Spinal cord (tissue), 9 donors: ENCODE measurements at regions not wholly inside any gene's neighbourhood (a gene's known extent, or its start where the extent isn't known, plus 50 kb on each side); places are given as distances from the start of the nearest gene placed in this dataset.
A peak's percentile ranks its signal among the peaks of the same experiment; 100 is the strongest.

Experiments
- DNase-seq, 6 donors: peaks; one replicate each; pipeline versions ENCODE4 v3.0.0 to v3.0.0-alpha.2; 2013 to 2015; ENCODE audit warnings: low spot score in 6 of 6, low read depth in 4 of 6
- H3K27ac ChIP-seq: one replicate; pipeline ENCODE4 v1.5.1; 2013; ENCODE audit warnings: low read depth, low read length, control low read depth
- H3K27me3 ChIP-seq: one replicate; pipeline ENCODE4 v1.6.1; 2013; ENCODE audit warnings: low read length; ENCODE audit not compliant: control insufficient read depth, insufficient read depth
- H3K36me3 ChIP-seq: one replicate; pipeline ENCODE4 v1.6.1; 2013; ENCODE audit warnings: low read length; ENCODE audit not compliant: control insufficient read depth, insufficient read depth
- H3K4me1 ChIP-seq: one replicate; pipeline ENCODE4 v1.6.1; 2013; ENCODE audit warnings: low read length; ENCODE audit not compliant: control insufficient read depth, insufficient read depth
- H3K4me3 ChIP-seq: one replicate; pipeline ENCODE4 v1.5.1; 2013; ENCODE audit warnings: low read depth, low read length, control low read depth
- H3K9me3 ChIP-seq: one replicate; pipeline ENCODE4 v1.6.1; 2013; ENCODE audit warnings: low read length; ENCODE audit not compliant: control insufficient read depth, insufficient read depth
- WGBS: methylation state at CpG from one replicate; pipeline ENCODE4 v1.1.5; 2013; ENCODE audit warnings: missing lambda C conversion rate; ENCODE audit not compliant: insufficient coverage; 5-methylcytosine and 5-hydroxymethylcytosine counted together
- donor health status: healthy.

DNA sequence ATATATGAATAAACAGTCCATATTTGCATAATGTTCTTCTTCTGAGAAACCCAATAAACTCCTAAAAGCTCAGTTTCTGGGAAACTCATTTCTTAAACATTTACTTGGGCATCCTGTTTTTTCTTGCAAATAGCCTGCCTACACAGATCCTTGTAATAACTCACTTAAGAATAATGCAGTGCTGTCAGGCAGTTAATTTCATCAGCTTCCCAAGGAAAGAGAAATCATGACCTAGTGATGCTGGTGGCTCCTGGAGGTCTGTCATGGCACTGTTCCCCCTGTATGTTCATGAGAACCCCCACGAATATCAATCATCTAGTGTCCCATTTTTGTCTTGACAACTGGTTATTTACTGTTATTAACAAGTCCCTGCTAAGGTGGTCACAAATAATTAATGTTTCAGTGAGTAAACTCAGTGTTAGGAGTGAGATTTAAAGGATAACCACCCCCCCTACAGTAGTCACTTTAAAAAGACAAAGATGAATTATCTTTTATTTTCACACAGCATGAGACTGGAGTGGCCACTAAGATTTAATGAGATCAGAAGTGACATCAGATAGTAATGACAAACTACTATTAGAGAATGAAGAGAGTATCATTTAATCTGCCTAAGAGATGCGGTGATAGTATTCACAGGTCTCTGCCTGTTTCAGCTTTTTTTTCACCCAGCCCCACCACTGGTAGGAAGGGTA lies 279.5 kb upstream of the NECTIN3 start:
- Histone ChIP-seq H3K4me1 (no peaks in the 10 kb centered on the region), H3K27me3 (no peaks in the 10 kb centered on the region), H3K9me3 (no peaks in the 10 kb centered on the region), H3K36me3 (no peaks in the 10 kb centered on the region), H3K4me3 (no peak overlapping the region), H3K27ac (no peak overlapping the region)
- peak in 1 of 6 donors; percentile 17 for DNase-seq
- no CpG with 5 or more reads among the region's 2 CpGs for WGBS

DNA sequence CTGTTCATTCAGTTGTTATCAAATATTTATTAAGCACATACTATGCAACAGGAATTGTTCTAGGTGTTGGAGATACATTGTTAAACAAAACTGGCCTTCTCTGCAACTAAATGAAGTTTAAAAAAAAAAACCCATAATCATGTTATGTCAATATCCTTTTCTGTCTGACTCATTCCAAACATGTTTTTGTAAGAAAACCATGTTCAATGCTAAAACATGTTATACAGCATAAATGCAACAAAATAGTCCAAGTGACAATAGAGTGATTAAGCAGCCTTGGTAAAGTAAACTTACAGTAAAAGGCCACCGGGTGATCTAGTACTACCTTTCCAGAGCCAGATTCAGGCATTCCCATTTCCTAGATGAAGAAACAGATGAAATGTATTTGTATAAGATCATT lies 278.0 kb upstream of the NECTIN3 start:
- H3K36me3 ChIP-seq, result no peaks in the 10 kb centered on the region
- no peak for DNase-seq
- no peak overlapping the region for H3K4me3 ChIP-seq
- WGBS, result no CpG with 5 or more reads among the region's 1 CpG
- no peaks in the 10 kb centered on the region for H3K9me3 ChIP-seq
- no peak overlapping the region for H3K27ac ChIP-seq
- H3K4me1 ChIP-seq, result no peaks in the 10 kb centered on the region
- no peaks in the 10 kb centered on the region for H3K27me3 ChIP-seq

DNA sequence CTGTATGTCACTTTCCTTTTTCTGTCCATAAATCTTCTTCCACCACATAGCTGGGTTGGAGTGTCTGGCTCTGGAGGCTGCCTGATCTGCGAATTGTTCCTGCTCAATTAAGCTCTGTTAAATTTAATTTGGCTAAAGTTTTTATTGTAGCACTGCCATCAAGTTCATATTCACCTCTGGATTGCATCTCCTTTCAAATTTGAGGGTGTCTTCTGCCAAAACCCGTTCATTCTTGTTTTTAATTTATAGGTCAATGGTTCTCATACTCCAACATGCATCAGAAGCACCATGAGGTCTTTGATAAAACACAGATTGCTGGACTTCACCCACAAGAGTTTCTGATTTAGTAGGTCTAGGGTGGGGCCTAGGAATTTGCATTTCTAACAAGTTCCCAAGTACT lies 276.5 kb upstream of the NECTIN3 start:
- H3K4me1 ChIP-seq, result no peaks in the 10 kb centered on the region
- no peaks in the 10 kb centered on the region for H3K9me3 ChIP-seq
- H3K27me3 ChIP-seq, result no peaks in the 10 kb centered on the region
- H3K4me3 ChIP-seq, result no peak overlapping the region
- no peak for DNase-seq
- no CpG with 5 or more reads among the region's 2 CpGs for WGBS
- H3K27ac ChIP-seq, result no peak overlapping the region
- H3K36me3 ChIP-seq, result no peaks in the 10 kb centered on the region

DNA sequence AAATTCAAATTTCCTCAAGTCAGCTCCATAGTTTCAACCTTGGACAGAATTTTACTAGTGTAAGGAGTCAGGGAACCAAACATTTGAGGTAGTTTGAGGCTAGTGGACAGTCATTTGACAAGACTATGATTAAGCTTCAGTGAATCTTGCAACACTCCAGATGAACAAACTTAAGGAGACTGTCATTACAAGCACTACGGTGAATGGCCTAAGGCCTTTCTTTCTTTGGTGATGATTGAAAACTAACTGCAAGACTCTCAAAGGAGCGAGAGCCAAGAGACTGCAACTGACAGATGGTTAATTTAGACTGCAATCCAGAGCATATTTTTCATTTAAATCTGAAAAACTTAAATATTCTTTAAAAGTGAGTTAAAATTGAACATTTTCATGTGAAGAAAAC lies 272.3 kb upstream of the NECTIN3 start:
- no peaks in the 10 kb centered on the region for H3K4me1 ChIP-seq
- WGBS, result 20% methylated on average over 1 of the region's 2 CpGs
- H3K9me3 ChIP-seq, result no peaks in the 10 kb centered on the region
- H3K27ac ChIP-seq, result no peak overlapping the region
- DNase-seq, result peak in 1 of 6 donors; percentile 64
- H3K4me3 ChIP-seq, result no peak overlapping the region
- H3K36me3 ChIP-seq, result no peaks in the 10 kb centered on the region
- H3K27me3 ChIP-seq, result no peaks in the 10 kb centered on the region

DNA sequence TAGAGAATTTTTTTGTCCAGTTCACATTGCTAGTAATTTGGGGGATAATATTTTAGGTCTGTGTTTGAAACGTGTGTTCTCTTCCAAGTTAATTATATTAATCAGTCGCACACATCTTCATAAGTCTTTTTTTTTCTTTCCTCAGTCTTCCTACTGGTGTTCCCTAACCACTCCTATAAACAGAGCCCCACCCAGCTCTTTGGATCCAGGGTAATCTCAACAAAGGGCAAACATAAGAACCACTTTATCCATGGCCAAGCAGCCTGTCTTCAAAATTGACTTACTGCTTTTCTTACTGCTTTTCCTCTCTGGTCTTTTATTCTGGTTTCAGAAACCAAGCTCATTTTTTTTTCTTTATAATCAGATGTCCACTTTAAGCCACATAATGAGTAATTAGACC lies 266.8 kb upstream of the NECTIN3 start:
- Histone ChIP-seq H3K4me3 (no peak overlapping the region), H3K9me3 (no peaks in the 10 kb centered on the region), H3K27me3 (no peaks in the 10 kb centered on the region), H3K4me1 (no peaks in the 10 kb centered on the region), H3K27ac (no peak overlapping the region), H3K36me3 (no peaks in the 10 kb centered on the region)
- WGBS, result 89% methylated on average over 1 of the region's 2 CpGs
- DNase-seq, result no peak

- no peaks in the 10 kb centered on the region for H3K36me3 ChIP-seq
- DNase-seq, result no peak
- H3K4me1 ChIP-seq, result no peaks in the 10 kb centered on the region
- no peaks in the 10 kb centered on the region for H3K27me3 ChIP-seq
- H3K4me3 ChIP-seq, result no peak overlapping the region
- H3K9me3 ChIP-seq, result no peaks in the 10 kb centered on the region
- H3K27ac ChIP-seq, result no peak overlapping the region
These were observed 264.7 kb upstream of the NECTIN3 start for GRCh38 chr3:110806924-110807323.

DNA sequence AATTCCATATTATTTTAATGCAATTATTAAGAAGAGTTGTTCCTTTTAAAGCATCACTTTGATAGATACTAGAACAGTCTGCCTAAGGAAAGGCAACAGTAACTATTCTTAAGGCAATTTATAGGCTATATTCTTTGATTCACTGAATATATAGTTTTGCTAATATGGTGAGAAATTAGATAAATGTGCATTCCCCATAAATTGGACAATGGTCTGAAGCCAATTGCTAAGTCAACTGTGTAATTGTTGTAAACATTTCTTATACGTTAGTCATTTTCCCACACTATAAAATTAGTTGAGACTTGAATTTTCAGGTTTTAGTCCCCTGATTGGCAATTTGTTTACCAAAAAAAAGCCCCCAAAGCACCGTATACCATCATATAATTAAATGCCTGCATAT lies 263.0 kb upstream of the NECTIN3 start:
- no peak overlapping the region for H3K4me3 ChIP-seq
- H3K36me3 ChIP-seq, result no peaks in the 10 kb centered on the region
- H3K27ac ChIP-seq, result no peak overlapping the region
- WGBS, result no CpG with 5 or more reads among the region's 2 CpGs
- no peaks in the 10 kb centered on the region for H3K27me3 ChIP-seq
- no peaks in the 10 kb centered on the region for H3K9me3 ChIP-seq
- DNase-seq, result no peak
- no peaks in the 10 kb centered on the region for H3K4me1 ChIP-seq

GRCh38 chr3:110810356-110810755 lies 261.3 kb upstream of the NECTIN3 start:
- 40% methylated on average over 1 of the region's 1 CpG for WGBS
- Histone ChIP-seq H3K9me3 (no peaks in the 10 kb centered on the region), H3K4me3 (no peak overlapping the region), H3K27me3 (no peaks in the 10 kb centered on the region), H3K36me3 (no peaks in the 10 kb centered on the region), H3K4me1 (no peaks in the 10 kb centered on the region), H3K27ac (no peak overlapping the region)
- no peak for DNase-seq

DNA sequence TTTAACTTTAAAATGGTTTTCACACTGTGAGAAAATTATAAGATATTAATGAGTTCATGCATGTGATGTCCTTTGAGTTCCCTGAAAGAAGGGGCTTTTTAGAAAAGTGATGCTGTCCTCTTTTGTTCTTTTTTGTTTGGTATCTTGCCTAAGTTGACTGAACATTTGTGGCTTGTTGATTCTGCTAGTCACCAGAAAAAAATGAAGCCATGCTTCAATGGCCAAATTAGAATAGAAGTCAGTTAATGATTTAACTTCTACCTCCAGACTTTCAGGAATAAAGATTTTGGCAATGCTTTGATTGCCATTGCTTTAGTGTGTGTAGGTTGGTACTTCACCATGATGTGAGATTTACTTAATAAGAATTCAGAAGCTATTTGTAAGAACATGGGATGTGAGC lies 260.6 kb upstream of the NECTIN3 start:
- H3K4me1 ChIP-seq, result no peaks in the 10 kb centered on the region
- no peak for DNase-seq
- no peaks in the 10 kb centered on the region for H3K9me3 ChIP-seq
- no peak overlapping the region for H3K4me3 ChIP-seq
- H3K27me3 ChIP-seq, result no peaks in the 10 kb centered on the region
- H3K27ac ChIP-seq, result no peak overlapping the region
- H3K36me3 ChIP-seq, result no peaks in the 10 kb centered on the region

GRCh38 chr3:110813541-110813940 lies 258.1 kb upstream of the NECTIN3 start:
- no peak for DNase-seq
- H3K9me3 ChIP-seq, result no peaks in the 10 kb centered on the region
- H3K4me1 ChIP-seq, result no peaks in the 10 kb centered on the region
- no peak overlapping the region for H3K4me3 ChIP-seq
- no peaks in the 10 kb centered on the region for H3K36me3 ChIP-seq
- no peak overlapping the region for H3K27ac ChIP-seq
- no CpG with 5 or more reads among the region's 2 CpGs for WGBS
- no peaks in the 10 kb centered on the region for H3K27me3 ChIP-seq
